DOHH2 (cell line): ENCODE measurements at regions not wholly inside any gene's neighbourhood (a gene's known extent, or its start where the extent isn't known, plus 50 kb on each side); places are given as distances from the start of the nearest gene placed in this dataset.
"Not testable (repeated sequence)": the region's sequence is repeated elsewhere in the genome, so short reads cannot be mapped to it uniquely, and the experiment has no call there.

Experiments
- H3F3A ChIP-seq: fragments of 200-600 bp; sonication (generic), shearing (Covaris generic); 2 replicates; pipeline ENCODE4 v1.6.0; 2016; ENCODE audit warnings: antibody characterized with exemption, mild to moderate bottlenecking; ENCODE audit not compliant: control insufficient read depth, insufficient read depth
- H3K27ac ChIP-seq: fragments of 200-600 bp; sonication (generic); 2 replicates; pipeline ENCODE4 v1.5.1; 2014; ENCODE audit warnings: low read depth, mild to moderate bottlenecking, low read length, moderate library complexity
- H3K27me3 ChIP-seq: fragments of 200-600 bp; sonication (generic); 2 replicates; pipeline ENCODE4 v1.6.1; 2014; ENCODE audit warnings: mild to moderate bottlenecking, low read length, mixed read lengths; ENCODE audit not compliant: control insufficient read depth
- H3K36me3 ChIP-seq: fragments of 200-600 bp; sonication (generic); 2 replicates; pipeline ENCODE4 v1.6.1; 2014; ENCODE audit warnings: mild to moderate bottlenecking, low read length, moderate library complexity, mixed read lengths; ENCODE audit not compliant: control insufficient read depth
- H3K4me1 ChIP-seq: fragments of 200-600 bp; sonication (generic); 2 replicates; pipeline ENCODE4 v1.6.1; 2014; ENCODE audit warnings: mild to moderate bottlenecking, low read length, mixed read lengths; ENCODE audit not compliant: control insufficient read depth
- H3K4me2 ChIP-seq: fragments of 200-600 bp; sonication (generic); 2 replicates; pipeline ENCODE4 v1.6.0; 2014; ENCODE audit warnings: mild to moderate bottlenecking, low read length, moderate library complexity
- H3K4me3 ChIP-seq: fragments of 200-600 bp; sonication (generic); 2 replicates; pipeline ENCODE4 v1.5.1; 2014; ENCODE audit warnings: mild to moderate bottlenecking, low read length, mixed read lengths
- H3K79me2 ChIP-seq: fragments of 200-600 bp; sonication (generic); 2 replicates; pipeline ENCODE4 v1.6.1; 2014; ENCODE audit warnings: mild to moderate bottlenecking, low read length, mixed read lengths; ENCODE audit not compliant: control insufficient read depth
- H3K9me2 ChIP-seq: fragments of 200-600 bp; sonication (generic); replicated peaks from 2 replicates; pipeline ENCODE4 v1.6.1; 2014; ENCODE audit warnings: mild to moderate bottlenecking, low read length, mixed read lengths; ENCODE audit not compliant: control insufficient read depth
- H3K9me3 ChIP-seq: fragments of 200-600 bp; sonication (generic); 2 replicates; pipeline ENCODE4 v1.6.1; 2014; ENCODE audit warnings: antibody characterized with exemption, low read length, mixed read lengths; ENCODE audit not compliant: control insufficient read depth, insufficient read depth
- H4K20me1 ChIP-seq: fragments of 200-600 bp; sonication (generic); 2 replicates; pipeline ENCODE4 v1.6.0; 2014; ENCODE audit warnings: low read depth, mild to moderate bottlenecking, antibody characterized with exemption, low read length, moderate library complexity; ENCODE audit not compliant: control insufficient read depth, insufficient read depth

GRCh38 chr15:20020588-20020987 lies 521.0 kb downstream of the GOLGA6L6 start:
- not testable (repeated sequence) for H3K27ac ChIP-seq, H3K27me3 ChIP-seq, H3K9me3 ChIP-seq

GRCh38 chr15:20019758-20020157 lies 521.8 kb downstream of the GOLGA6L6 start:
- H3K79me2 ChIP-seq, H3K27ac ChIP-seq, H3K4me3 ChIP-seq, H4K20me1 ChIP-seq, H3K4me1 ChIP-seq, H3F3A ChIP-seq, H3K27me3 ChIP-seq, H3K9me2 ChIP-seq, H3K9me3 ChIP-seq, H3K4me2 ChIP-seq, H3K36me3 ChIP-seq: not testable (repeated sequence)

More at GRCh38 chr15:20020588-20020987, 521.0 kb downstream of the GOLGA6L6 start:
- H4K20me1 ChIP-seq, H3K9me2 ChIP-seq, H3F3A ChIP-seq, H3K36me3 ChIP-seq, H3K79me2 ChIP-seq, H3K4me1 ChIP-seq, H3K4me2 ChIP-seq, H3K4me3 ChIP-seq: not testable (repeated sequence)

- not testable (repeated sequence) for H3K4me1 ChIP-seq, H3K27ac ChIP-seq, H3K36me3 ChIP-seq, H3K4me3 ChIP-seq, H3K9me2 ChIP-seq, H3K79me2 ChIP-seq, H4K20me1 ChIP-seq, H3K4me2 ChIP-seq, H3K27me3 ChIP-seq, H3F3A ChIP-seq, H3K9me3 ChIP-seq
These were observed 524.0 kb downstream of the GOLGA6L6 start for GRCh38 chr15:20017581-20017980.

GRCh38 chr15:20016941-20017340 lies 524.7 kb downstream of the GOLGA6L6 start:
- not testable (repeated sequence) for H3K27ac ChIP-seq, H3K9me2 ChIP-seq, H3K4me1 ChIP-seq, H3K4me2 ChIP-seq, H4K20me1 ChIP-seq, H3K27me3 ChIP-seq, H3K9me3 ChIP-seq, H3K36me3 ChIP-seq, H3K79me2 ChIP-seq, H3F3A ChIP-seq, H3K4me3 ChIP-seq

GRCh38 chr15:20012837-20013236 lies 528.8 kb downstream of the GOLGA6L6 start:
- not testable (repeated sequence) for H3K79me2 ChIP-seq, H3K4me2 ChIP-seq, H3K4me3 ChIP-seq, H3K4me1 ChIP-seq, H3K9me3 ChIP-seq, H4K20me1 ChIP-seq, H3K27ac ChIP-seq, H3K27me3 ChIP-seq, H3K9me2 ChIP-seq, H3F3A ChIP-seq, H3K36me3 ChIP-seq

GRCh38 chr15:20010759-20011158 lies 530.8 kb downstream of the GOLGA6L6 start:
- not testable (repeated sequence) for H3K36me3 ChIP-seq, H3K27me3 ChIP-seq, H3K4me1 ChIP-seq, H3K27ac ChIP-seq, H3K79me2 ChIP-seq, H4K20me1 ChIP-seq, H3K4me2 ChIP-seq, H3K4me3 ChIP-seq, H3K9me2 ChIP-seq, H3F3A ChIP-seq, H3K9me3 ChIP-seq

- H3K79me2 ChIP-seq, H3K4me3 ChIP-seq, H3K9me2 ChIP-seq, H3K36me3 ChIP-seq, H4K20me1 ChIP-seq, H3F3A ChIP-seq, H3K4me2 ChIP-seq, H3K9me3 ChIP-seq, H3K27ac ChIP-seq, H3K27me3 ChIP-seq, H3K4me1 ChIP-seq: not testable (repeated sequence)
These were observed 532.0 kb downstream of the GOLGA6L6 start for GRCh38 chr15:20009619-20010018.

GRCh38 chr15:20007338-20007737 lies 534.3 kb downstream of the GOLGA6L6 start:
- not testable (repeated sequence) for H3K4me3 ChIP-seq, H3K4me1 ChIP-seq, H3F3A ChIP-seq, H3K27ac ChIP-seq, H3K36me3 ChIP-seq, H3K9me3 ChIP-seq, H3K4me2 ChIP-seq, H3K9me2 ChIP-seq, H4K20me1 ChIP-seq, H3K79me2 ChIP-seq, H3K27me3 ChIP-seq

- not testable (repeated sequence) for H3K27me3 ChIP-seq, H4K20me1 ChIP-seq, H3K79me2 ChIP-seq, H3K9me3 ChIP-seq, H3K27ac ChIP-seq, H3K36me3 ChIP-seq, H3F3A ChIP-seq, H3K9me2 ChIP-seq, H3K4me3 ChIP-seq, H3K4me1 ChIP-seq, H3K4me2 ChIP-seq
These were observed 538.1 kb downstream of the GOLGA6L6 start for GRCh38 chr15:20003471-20003870.
